B cell (primary cell): ENCODE measurements at regions not wholly inside any gene's neighbourhood (a gene's known extent, or its start where the extent isn't known, plus 50 kb on each side); places are given as distances from the start of the nearest gene placed in this dataset.

Source experiments
- ATAC-seq: fragments of 200-7000 bp; cut with Tn5 transposase; one replicate; pipeline ENCODE4 v1.10.0; 2021; ENCODE audit warnings: low read depth, mild to moderate bottlenecking, moderate number of reproducible peaks, moderate library complexity
- CTCF ChIA-PET: fragments of 350-600 bp; sonication (Branson Sonifier 250); formaldehyde crosslinking; loops from one replicate; lab custom pipeline; 2021; ENCODE audit warnings: antibody characterized with exemption, inconsistent platforms; lab: Charles Lee
- POLR2A ChIA-PET: fragments of 350-600 bp; sonication (Branson Sonifier 250); formaldehyde crosslinking; loops from one replicate; lab custom pipeline; 2021; ENCODE audit warnings: antibody characterized with exemption; lab: Charles Lee
- DNase-seq: peaks from one replicate; pipeline ENCODE4 v3.0.0; 2013
- H2AFZ ChIP-seq: 2 replicates; pipeline ENCODE4 v1.6.1; 2012; ENCODE audit warnings: mild to moderate bottlenecking, low read depth, low read length; ENCODE audit not compliant: insufficient read depth, poor library complexity, severe bottlenecking
- H3K27ac ChIP-seq, 2 donors: 1 replicate in 1 of 2; 2 replicates in 1 of 2; pipeline ENCODE4 v1.5.1; 2012 to 2013; ENCODE audit warnings: low read length in 2 of 2, mild to moderate bottlenecking in 2 of 2, moderate library complexity in 1 of 2
- H3K27me3 ChIP-seq, 4 experiments: fragments of 200-600 bp in 1 of 4; sonication (generic) in 1 of 4; replicated peaks in 1 of 4; 1 replicate in 2 of 4; 2 replicates in 2 of 4; pipeline versions ENCODE4 v1.6.1 to v1.7.0; 2013 to 2016; ENCODE audit warnings: low read length in 3 of 4, mild to moderate bottlenecking in 2 of 4, mixed read lengths in 1 of 4, moderate library complexity in 1 of 4; ENCODE audit not compliant: insufficient read depth in 4 of 4, control insufficient read depth in 3 of 4; ENCODE audit errors: control extremely low read depth in 1 of 4
- H3K36me3 ChIP-seq, 2 experiments: replicated peaks in 1 of 2; 1 replicate in 1 of 2; 2 replicates in 1 of 2; pipeline versions ENCODE4 v1.6.1 to v1.7.1; 2013; ENCODE audit warnings: low read length in 1 of 2; ENCODE audit not compliant: insufficient read depth in 2 of 2, control insufficient read depth in 1 of 2; ENCODE audit errors: control extremely low read depth in 1 of 2, extremely low read depth in 1 of 2
- H3K4me1 ChIP-seq, 2 donors: fragments of 200-600 bp in 1 of 2; sonication (generic) in 1 of 2; 1 replicate in 1 of 2; 2 replicates in 1 of 2; pipeline versions ENCODE4 v1.5.1 to v1.6.1; 2013 to 2017; ENCODE audit warnings: low read length in 2 of 2; ENCODE audit not compliant: control insufficient read depth in 2 of 2, insufficient read depth in 2 of 2
- H3K4me2 ChIP-seq: replicated peaks from 2 replicates; pipeline ENCODE3; 2012; ENCODE audit warnings: mild to moderate bottlenecking, low read depth, low read length; ENCODE audit not compliant: poor library complexity, severe bottlenecking
- H3K4me3 ChIP-seq, 5 experiments: fragments of 200-600 bp in 1 of 5; sonication (generic) in 1 of 5; 1 replicate in 3 of 5; 2 replicates in 2 of 5; pipeline versions ENCODE4 v1.5.1 to v1.7.0; 2011 to 2016; ENCODE audit warnings: low read length in 4 of 5, mild to moderate bottlenecking in 4 of 5, low read depth in 2 of 5, control low read depth in 1 of 5, moderate library complexity in 1 of 5; ENCODE audit not compliant: insufficient read depth in 1 of 5; ENCODE audit errors: control extremely low read depth in 1 of 5, extremely low read depth in 1 of 5
- H3K79me2 ChIP-seq: fragments of 200-600 bp; sonication (generic); one replicate; pipeline ENCODE4 v1.6.0; 2016; ENCODE audit warnings: low read length; ENCODE audit not compliant: control insufficient read depth, insufficient read depth
- H3K9ac ChIP-seq: fragments of 200-600 bp; sonication (generic); 2 replicates; pipeline ENCODE4 v1.6.1; 2017; ENCODE audit warnings: mild to moderate bottlenecking, low read length, moderate library complexity
- H3K9me3 ChIP-seq, 3 donors: one replicate each; pipeline versions ENCODE4 v1.6.1 to v1.7.1; 2013; ENCODE audit warnings: low read length in 2 of 3; ENCODE audit not compliant: control insufficient read depth in 2 of 3, insufficient read depth in 1 of 3; ENCODE audit errors: control extremely low read depth in 1 of 3
- H4K20me1 ChIP-seq: 2 replicates; pipeline ENCODE4 v1.6.0; 2012; ENCODE audit warnings: mild to moderate bottlenecking, low read length; ENCODE audit not compliant: insufficient read depth, control insufficient read depth, poor library complexity, severe bottlenecking
- H3K27ac Mint-ChIP-seq: one replicate; pipeline ENCODE4 v1.8.0; 2021; ENCODE audit warnings: mixed read lengths
- H3K27me3 Mint-ChIP-seq: one replicate; pipeline ENCODE4 v1.8.0; 2021; ENCODE audit warnings: mixed read lengths
- H3K4me1 Mint-ChIP-seq: one replicate; pipeline ENCODE4 v1.8.0; 2021; ENCODE audit warnings: mixed read lengths
- H3K4me3 Mint-ChIP-seq: one replicate; pipeline ENCODE4 v1.8.0; 2021; ENCODE audit warnings: mixed read lengths
- H3K9me3 Mint-ChIP-seq: one replicate; pipeline ENCODE4 v1.8.0; 2022; ENCODE audit warnings: mixed read lengths; ENCODE audit not compliant: insufficient read depth
- CTCF ChIP-seq: fragments of 200-600 bp; IDR thresholded peaks from one replicate; pipeline ENCODE4 v1.8.0; 2022; ENCODE audit warnings: antibody characterized with exemption, mild to moderate bottlenecking
- EZH2 ChIP-seq: IDR thresholded peaks from 2 replicates; pipeline ENCODE4 v1.6.1; 2012; ENCODE audit warnings: borderline replicate concordance, low read depth, mild to moderate bottlenecking, moderate library complexity, low read length; ENCODE audit not compliant: insufficient read depth, poor library complexity, severe bottlenecking
- WGBS: methylation state at CpG from one replicate; pipeline ENCODE4 v1.1.5; 2013; ENCODE audit warnings: missing lambda C conversion rate; ENCODE audit not compliant: insufficient coverage; 5-methylcytosine and 5-hydroxymethylcytosine counted together
- intact Hi-C: fragments of 100-400 bp; cut with micrococcal nuclease; formaldehyde crosslinking; loops from one replicate; pipeline ENCODE4 v1.10.0; 2022

- 18% methylated on average over 3 of the region's 4 CpGs for WGBS
- ChIA-PET CTCF (no interaction called here), POLR2A (no interaction called here)
- no peaks in the 10 kb centered on the region for H3K4me1 ChIP-seq
- no peaks in the 10 kb centered on the region for H3K36me3 ChIP-seq
- peaks cover 0 to 4% (median 0%) of the 10 kb centered on the region in 3 donors for H3K9me3 ChIP-seq
- no peak overlapping the region for H3K27ac ChIP-seq
- H3K27me3 ChIP-seq, result no peaks in the 10 kb centered on the region
- intact Hi-C loops, result no loop called here
- ATAC-seq (no peak), DNase-seq (no peak)
- H3K79me2 ChIP-seq, result no peaks in the 10 kb centered on the region
- H3K4me3 ChIP-seq, result no peak overlapping the region
- Mint-ChIP-seq H3K27ac (no peak overlapping the region), H3K27me3 (no peaks in the 10 kb centered on the region), H3K4me3 (no peak overlapping the region), H3K4me1 (no peaks in the 10 kb centered on the region), H3K9me3 (peaks cover 2% of the 10 kb centered on the region)
- H3K4me2 ChIP-seq, result no peak overlapping the region
- H4K20me1 ChIP-seq, result no peaks in the 10 kb centered on the region
- H2AFZ ChIP-seq, result no peak overlapping the region
- no peak overlapping the region for H3K9ac ChIP-seq
- TF ChIP-seq CTCF (no peak), EZH2 (no peak)
Observed at GRCh38 chr2:34003795-34004194, 404.7 kb upstream of the FAM98A start.

- H3K27me3 Mint-ChIP-seq, result no peaks in the 10 kb centered on the region
- ATAC-seq, result no peak
- Histone ChIP-seq H4K20me1 (no peaks in the 10 kb centered on the region), H3K4me1 (no peaks in the 10 kb centered on the region), H3K36me3 (no peaks in the 10 kb centered on the region), H2AFZ (no peak overlapping the region), H3K27me3 (no peaks in the 10 kb centered on the region), H3K27ac (no peak overlapping the region), H3K4me2 (no peak overlapping the region), H3K9me3 (peaks cover 0 to 10% (median 9%) of the 10 kb centered on the region in 3 donors), H3K9ac (no peak overlapping the region), H3K4me3 (no peak overlapping the region), H3K79me2 (no peaks in the 10 kb centered on the region)
- ChIA-PET POLR2A (no interaction called here), CTCF (no interaction called here)
- H3K27ac Mint-ChIP-seq, result no peak overlapping the region
- no peak for DNase-seq
- H3K9me3 Mint-ChIP-seq, result peaks cover 9% of the 10 kb centered on the region
- H3K4me1 Mint-ChIP-seq, result no peaks in the 10 kb centered on the region
- intact Hi-C loops, result no loop called here
- WGBS, result 83% methylated on average over 1 of the region's 2 CpGs
- TF ChIP-seq CTCF, result no peak
- TF ChIP-seq EZH2, result no peak
- H3K4me3 Mint-ChIP-seq, result no peak overlapping the region
Observed at GRCh38 chr2:34001557-34001956, 402.5 kb upstream of the FAM98A start.
